BE2C (cell line): ENCODE measurements at regions not wholly inside any gene's neighbourhood (a gene's known extent, or its start where the extent isn't known, plus 50 kb on each side); places are given as distances from the start of the nearest gene placed in this dataset.

ENCODE experiments used
- DNase-seq: peaks from one replicate; pipeline ENCODE4 v3.0.0-alpha.2; 2020
- H3K27me3 ChIP-seq: fragments of 250-450 bp; sonication (Bioruptor Pico); 2 replicates; pipeline ENCODE4 v1.5.1; 2020; ENCODE audit warnings: mild to moderate bottlenecking
- H3K36me3 ChIP-seq: fragments of 250-450 bp; sonication (Bioruptor Pico); 2 replicates; pipeline ENCODE4 v1.5.1; 2020; ENCODE audit warnings: mild to moderate bottlenecking
- H3K4me1 ChIP-seq: fragments of 250-450 bp; sonication (Bioruptor Pico); 2 replicates; pipeline ENCODE4 v1.5.1; 2020
- H3K4me3 ChIP-seq: 2 replicates; pipeline ENCODE4 v1.5.1; 2011; ENCODE audit warnings: low read depth, low read length
- H3K9me3 ChIP-seq: fragments of 250-450 bp; sonication (Bioruptor Pico); 2 replicates; pipeline ENCODE4 v1.5.1; 2020
- TF ChIP-seq, protein P1 (sequence below): IDR thresholded peaks from 2 replicates; pipeline ENCODE4 v1.5.1; 2012; ENCODE audit warnings: mild to moderate bottlenecking, low read depth, low read length

DNA sequence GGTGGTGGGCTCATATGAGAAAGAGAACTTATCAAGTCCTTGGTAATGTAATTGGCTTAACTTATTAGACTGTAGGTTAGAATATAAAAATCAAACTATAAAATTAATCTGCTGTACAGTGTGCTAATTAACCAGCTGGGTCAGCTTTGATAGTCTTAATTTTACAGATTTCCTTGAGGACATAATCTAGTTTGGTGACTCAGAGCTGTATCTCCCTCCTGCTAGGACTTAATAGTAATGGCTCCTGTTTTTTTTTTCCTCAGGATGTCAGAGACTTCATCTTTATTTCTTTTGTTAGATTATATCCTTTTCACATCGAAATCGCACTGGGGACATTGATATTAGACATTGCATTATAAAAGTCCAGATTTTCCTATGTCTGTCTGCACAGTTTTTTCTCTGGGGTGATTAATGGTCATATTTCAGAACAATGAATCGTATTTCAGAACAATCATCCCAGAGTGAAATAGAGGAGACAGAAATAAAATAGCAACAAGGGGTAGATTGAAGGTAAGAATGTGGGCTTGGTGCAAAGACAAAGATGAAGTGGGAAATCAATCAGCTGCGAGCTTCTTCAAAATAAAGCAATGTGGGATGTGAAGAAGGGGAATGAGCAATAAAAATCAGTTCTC lies 346.4 kb upstream of the RIOK2 start:
- no peaks in the 10 kb centered on the region for H3K27me3 ChIP-seq
- H3K4me3 ChIP-seq, result no peak overlapping the region
- no peaks in the 10 kb centered on the region for H3K4me1 ChIP-seq
- no peak for DNase-seq
- H3K36me3 ChIP-seq, result no peaks in the 10 kb centered on the region
- no peaks in the 10 kb centered on the region for H3K9me3 ChIP-seq
- TF ChIP-seq, protein P1, sequence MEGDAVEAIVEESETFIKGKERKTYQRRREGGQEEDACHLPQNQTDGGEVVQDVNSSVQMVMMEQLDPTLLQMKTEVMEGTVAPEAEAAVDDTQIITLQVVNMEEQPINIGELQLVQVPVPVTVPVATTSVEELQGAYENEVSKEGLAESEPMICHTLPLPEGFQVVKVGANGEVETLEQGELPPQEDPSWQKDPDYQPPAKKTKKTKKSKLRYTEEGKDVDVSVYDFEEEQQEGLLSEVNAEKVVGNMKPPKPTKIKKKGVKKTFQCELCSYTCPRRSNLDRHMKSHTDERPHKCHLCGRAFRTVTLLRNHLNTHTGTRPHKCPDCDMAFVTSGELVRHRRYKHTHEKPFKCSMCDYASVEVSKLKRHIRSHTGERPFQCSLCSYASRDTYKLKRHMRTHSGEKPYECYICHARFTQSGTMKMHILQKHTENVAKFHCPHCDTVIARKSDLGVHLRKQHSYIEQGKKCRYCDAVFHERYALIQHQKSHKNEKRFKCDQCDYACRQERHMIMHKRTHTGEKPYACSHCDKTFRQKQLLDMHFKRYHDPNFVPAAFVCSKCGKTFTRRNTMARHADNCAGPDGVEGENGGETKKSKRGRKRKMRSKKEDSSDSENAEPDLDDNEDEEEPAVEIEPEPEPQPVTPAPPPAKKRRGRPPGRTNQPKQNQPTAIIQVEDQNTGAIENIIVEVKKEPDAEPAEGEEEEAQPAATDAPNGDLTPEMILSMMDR, result no peak

DNA sequence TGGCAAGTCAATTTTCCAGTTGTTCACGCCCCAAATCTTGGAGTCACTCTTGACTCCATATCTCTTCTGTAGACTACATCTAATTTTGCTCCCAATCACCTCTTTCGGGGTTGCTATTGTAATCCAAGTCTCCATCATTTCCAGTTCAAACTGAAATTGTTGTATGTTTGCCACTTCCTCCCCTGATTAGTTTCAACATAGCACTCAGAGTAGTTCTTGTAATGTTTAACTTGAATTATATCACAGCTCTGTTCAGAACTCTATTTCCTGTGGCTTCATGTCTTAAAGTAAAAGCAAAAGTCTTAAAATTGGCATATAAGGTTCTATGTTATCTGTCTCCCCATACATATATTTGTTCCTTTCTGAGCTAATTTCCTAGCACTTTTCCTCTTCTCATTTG lies 348.5 kb upstream of the RIOK2 start:
- H3K4me1 ChIP-seq, result no peaks in the 10 kb centered on the region
- no peak for DNase-seq
- TF ChIP-seq, protein P1, result no peak
- no peaks in the 10 kb centered on the region for H3K27me3 ChIP-seq
- no peaks in the 10 kb centered on the region for H3K36me3 ChIP-seq
- no peaks in the 10 kb centered on the region for H3K9me3 ChIP-seq
- no peak overlapping the region for H3K4me3 ChIP-seq

DNA sequence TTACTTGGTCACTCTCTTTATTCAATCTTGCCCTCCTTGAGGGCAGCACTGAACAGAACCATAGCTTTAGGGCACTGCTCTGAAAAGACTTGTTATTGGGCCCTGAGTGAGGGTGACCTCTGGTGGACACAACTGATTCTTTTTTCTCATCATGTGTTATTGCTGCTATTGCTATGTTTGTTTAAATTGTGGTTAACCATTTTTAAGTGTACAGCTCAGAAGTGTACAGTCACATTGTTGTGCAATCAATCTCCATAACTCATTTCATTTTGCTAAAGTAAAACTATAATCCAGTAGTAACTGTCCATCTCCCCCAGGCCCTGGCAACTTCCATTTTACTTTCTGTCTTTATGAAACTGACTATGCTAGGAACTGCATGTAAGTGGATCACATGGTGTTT lies 351.1 kb upstream of the RIOK2 start:
- Histone ChIP-seq H3K4me1 (no peaks in the 10 kb centered on the region), H3K27me3 (no peaks in the 10 kb centered on the region), H3K4me3 (no peak overlapping the region), H3K36me3 (no peaks in the 10 kb centered on the region), H3K9me3 (no peaks in the 10 kb centered on the region)
- TF ChIP-seq, protein P1, result peak; percentile 82
- DNase-seq, result peak; percentile 49

DNA sequence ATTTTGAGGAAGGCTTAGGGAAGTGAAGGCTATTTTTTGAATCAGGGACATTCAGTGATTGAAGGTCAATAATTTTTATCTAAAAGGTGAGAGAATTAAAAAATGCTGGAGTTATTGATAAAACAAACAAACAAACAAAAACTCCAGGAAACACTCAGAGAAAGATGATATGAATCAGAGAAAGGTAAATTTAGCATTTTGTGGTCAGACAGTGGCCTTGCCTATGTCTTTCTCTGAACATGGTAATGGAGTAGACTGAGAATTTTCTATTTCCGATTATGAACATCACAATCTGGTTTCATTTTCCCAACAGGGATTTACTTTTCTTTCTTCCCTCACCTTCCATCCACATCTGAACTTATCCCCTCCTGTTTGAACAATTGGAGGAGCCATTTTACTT lies 353.6 kb upstream of the RIOK2 start:
- DNase-seq, result no peak
- H3K27me3 ChIP-seq, result no peaks in the 10 kb centered on the region
- no peaks in the 10 kb centered on the region for H3K36me3 ChIP-seq
- H3K9me3 ChIP-seq, result no peaks in the 10 kb centered on the region
- TF ChIP-seq, protein P1, result no peak
- H3K4me3 ChIP-seq, result no peak overlapping the region
- no peaks in the 10 kb centered on the region for H3K4me1 ChIP-seq

DNA sequence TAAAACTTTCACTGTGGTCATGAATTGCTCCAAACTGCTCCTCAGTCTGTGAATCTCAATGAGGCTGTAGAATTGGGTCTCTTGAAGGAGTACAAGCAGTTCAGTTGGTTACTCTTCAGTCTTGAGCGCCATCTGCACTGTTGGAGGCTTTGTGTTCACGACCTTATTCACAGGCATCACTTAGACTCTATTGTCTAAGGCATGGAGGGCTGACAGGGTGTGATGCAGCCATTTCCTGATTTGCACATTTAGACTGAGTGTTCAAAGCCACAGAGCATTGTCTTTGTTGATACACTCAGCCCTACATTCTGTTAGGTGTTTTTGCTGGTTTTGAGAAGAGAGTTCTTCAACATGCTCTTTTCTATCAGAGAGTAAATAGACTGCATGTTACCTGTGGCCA lies 355.9 kb upstream of the RIOK2 start:
- Histone ChIP-seq H3K4me3 (no peak overlapping the region), H3K9me3 (no peaks in the 10 kb centered on the region), H3K4me1 (no peaks in the 10 kb centered on the region), H3K36me3 (no peaks in the 10 kb centered on the region), H3K27me3 (no peaks in the 10 kb centered on the region)
- TF ChIP-seq, protein P1, result no peak
- no peak for DNase-seq

DNA sequence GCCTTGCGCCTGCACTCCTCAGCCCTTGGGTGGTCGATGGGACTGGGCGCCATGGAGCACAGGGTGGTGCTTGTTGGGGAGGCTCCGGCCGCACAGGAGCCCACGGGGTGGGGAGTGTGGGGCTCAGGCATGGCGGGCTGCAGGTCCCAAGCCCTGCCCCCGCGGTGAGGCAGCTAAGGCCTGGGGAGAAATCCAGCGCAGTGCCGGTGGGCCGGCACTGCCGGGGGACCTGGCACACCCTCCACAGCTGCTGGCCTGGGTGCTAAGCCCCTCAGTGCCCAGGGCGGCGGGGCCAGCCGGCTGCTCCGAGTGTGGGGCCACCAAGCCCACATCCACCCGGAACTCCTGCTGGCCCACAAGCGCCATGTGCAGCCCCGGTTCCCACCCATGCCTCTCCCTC lies 358.8 kb upstream of the RIOK2 start:
- DNase-seq, result no peak
- TF ChIP-seq, protein P1, result no peak
- H3K9me3 ChIP-seq, result no peaks in the 10 kb centered on the region

More for the DNA sequence above, 358.8 kb upstream of the RIOK2 start:
- Histone ChIP-seq H3K4me1 (no peaks in the 10 kb centered on the region), H3K36me3 (no peaks in the 10 kb centered on the region), H3K27me3 (no peaks in the 10 kb centered on the region), H3K4me3 (no peak overlapping the region)
